MM.1S (cell line): ENCODE measurements at regions not wholly inside any gene's neighbourhood (a gene's known extent, or its start where the extent isn't known, plus 50 kb on each side); places are given as distances from the start of the nearest gene placed in this dataset.

Source experiments
- DNase-seq: peaks from one replicate; pipeline ENCODE4 v3.0.0-alpha.2; 2015
- H2AFZ ChIP-seq: fragments of 300-600 bp; sonication (generic); 2 replicates; pipeline ENCODE4 v1.6.0; 2016; ENCODE audit warnings: antibody characterized with exemption, low read length
- H3F3A ChIP-seq: fragments of 300-600 bp; sonication (generic); 2 replicates; pipeline ENCODE4 v1.6.1; 2016; ENCODE audit warnings: mild to moderate bottlenecking, antibody characterized with exemption, low read length, moderate library complexity, mixed read lengths; ENCODE audit not compliant: insufficient read depth
- H3K27ac ChIP-seq: fragments of 300-600 bp; sonication (generic); 2 replicates; pipeline ENCODE4 v1.5.1; 2016; ENCODE audit warnings: mild to moderate bottlenecking, low read length
- H3K27me3 ChIP-seq: fragments of 300-600 bp; sonication (generic); replicated peaks from 2 replicates; pipeline ENCODE4 v1.6.0; 2016; ENCODE audit warnings: low read length; ENCODE audit not compliant: insufficient read depth
- H3K36me3 ChIP-seq: fragments of 300-600 bp; sonication (generic); replicated peaks from 2 replicates; pipeline ENCODE4 v1.6.1; 2016; ENCODE audit warnings: mild to moderate bottlenecking, low read length, mixed read lengths; ENCODE audit not compliant: insufficient read depth
- H3K4me1 ChIP-seq: fragments of 300-600 bp; sonication (generic); 2 replicates; pipeline ENCODE4 v1.6.1; 2016; ENCODE audit warnings: low read length, mixed read lengths
- H3K4me2 ChIP-seq: fragments of 300-600 bp; sonication (generic); 2 replicates; pipeline ENCODE4 v1.6.0; 2016; ENCODE audit warnings: low read depth, low read length
- H3K4me3 ChIP-seq: fragments of 300-600 bp; sonication (generic); 2 replicates; pipeline ENCODE4 v1.5.1; 2016; ENCODE audit warnings: low read length, mixed read lengths
- H3K79me2 ChIP-seq: fragments of 300-600 bp; sonication (generic); 2 replicates; pipeline ENCODE4 v1.6.1; 2016; ENCODE audit warnings: mixed run types, low read length, mixed read lengths
- H3K9ac ChIP-seq: fragments of 300-600 bp; sonication (generic); 2 replicates; pipeline ENCODE4 v1.6.1; 2016; ENCODE audit warnings: low read length, mixed read lengths
- H3K9me2 ChIP-seq: fragments of 300-600 bp; sonication (generic); replicated peaks from 2 replicates; pipeline ENCODE4 v1.6.1; 2016; ENCODE audit warnings: mild to moderate bottlenecking, low read length, mixed read lengths; ENCODE audit not compliant: insufficient read depth
- H3K9me3 ChIP-seq: fragments of 300-600 bp; sonication (generic); replicated peaks from 2 replicates; pipeline ENCODE4 v1.6.1; 2016; ENCODE audit warnings: mild to moderate bottlenecking, low read length, mixed read lengths; ENCODE audit not compliant: insufficient read depth
- H4K20me1 ChIP-seq: fragments of 300-600 bp; sonication (generic); 2 replicates; pipeline ENCODE4 v1.6.1; 2016; ENCODE audit warnings: mild to moderate bottlenecking, low read length, moderate library complexity, mixed read lengths; ENCODE audit not compliant: insufficient read depth
- EZH2 ChIP-seq: fragments of 300-600 bp; sonication (generic); optimal IDR thresholded peaks from 2 replicates; pipeline ENCODE3; 2017; ENCODE audit warnings: low read depth, mild to moderate bottlenecking, antibody characterized with exemption, low read length, mixed read lengths
- EZH2phosphoT487 ChIP-seq: fragments of 300-600 bp; sonication (generic); IDR thresholded peaks from 2 replicates; pipeline ENCODE4 v1.6.1; 2018; ENCODE audit warnings: antibody characterized with exemption, low read length
- TF ChIP-seq, protein P1 (sequence below): fragments of 300-600 bp; sonication (generic); IDR thresholded peaks from 2 replicates; pipeline ENCODE4 v1.5.1; 2016; ENCODE audit warnings: antibody characterized with exemption, low read length, mixed read lengths

DNA sequence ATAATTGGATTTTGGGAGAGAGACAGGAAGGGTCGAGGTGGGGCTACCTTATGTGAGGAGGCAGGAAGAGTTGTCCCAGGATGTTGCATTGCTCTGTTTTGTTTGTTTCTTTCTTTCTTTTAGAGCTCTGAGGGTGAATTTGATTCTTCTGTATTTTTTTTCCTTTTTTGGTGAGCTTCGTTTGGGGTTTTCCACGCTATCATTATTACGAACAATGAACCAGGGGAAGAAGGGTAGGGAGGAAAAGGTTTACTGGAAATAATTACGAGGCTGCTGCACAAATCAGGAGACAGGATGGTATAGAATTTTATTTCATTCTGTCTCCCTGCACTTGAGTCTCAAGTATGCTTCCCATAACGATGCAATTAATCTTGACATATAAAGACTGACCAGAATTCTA lies 51.4 kb upstream of the ZNF516 start:
- Histone ChIP-seq H3K79me2 (no peaks in the 10 kb centered on the region), H3F3A (no peaks in the 10 kb centered on the region), H4K20me1 (no peaks in the 10 kb centered on the region), H3K4me3 (no peak overlapping the region), H3K4me2 (no peak overlapping the region), H3K9me2 (no peaks in the 10 kb centered on the region), H3K27ac (no peak overlapping the region), H3K36me3 (no peaks in the 10 kb centered on the region), H3K9ac (no peak overlapping the region), H3K27me3 (no peaks in the 10 kb centered on the region), H2AFZ (no peak overlapping the region), H3K9me3 (no peaks in the 10 kb centered on the region), H3K4me1 (no peaks in the 10 kb centered on the region)
- TF ChIP-seq, protein P1, sequence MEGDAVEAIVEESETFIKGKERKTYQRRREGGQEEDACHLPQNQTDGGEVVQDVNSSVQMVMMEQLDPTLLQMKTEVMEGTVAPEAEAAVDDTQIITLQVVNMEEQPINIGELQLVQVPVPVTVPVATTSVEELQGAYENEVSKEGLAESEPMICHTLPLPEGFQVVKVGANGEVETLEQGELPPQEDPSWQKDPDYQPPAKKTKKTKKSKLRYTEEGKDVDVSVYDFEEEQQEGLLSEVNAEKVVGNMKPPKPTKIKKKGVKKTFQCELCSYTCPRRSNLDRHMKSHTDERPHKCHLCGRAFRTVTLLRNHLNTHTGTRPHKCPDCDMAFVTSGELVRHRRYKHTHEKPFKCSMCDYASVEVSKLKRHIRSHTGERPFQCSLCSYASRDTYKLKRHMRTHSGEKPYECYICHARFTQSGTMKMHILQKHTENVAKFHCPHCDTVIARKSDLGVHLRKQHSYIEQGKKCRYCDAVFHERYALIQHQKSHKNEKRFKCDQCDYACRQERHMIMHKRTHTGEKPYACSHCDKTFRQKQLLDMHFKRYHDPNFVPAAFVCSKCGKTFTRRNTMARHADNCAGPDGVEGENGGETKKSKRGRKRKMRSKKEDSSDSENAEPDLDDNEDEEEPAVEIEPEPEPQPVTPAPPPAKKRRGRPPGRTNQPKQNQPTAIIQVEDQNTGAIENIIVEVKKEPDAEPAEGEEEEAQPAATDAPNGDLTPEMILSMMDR = no peak
- TF ChIP-seq EZH2phosphoT487 = no peak
- no peak for TF ChIP-seq EZH2
- DNase-seq = no peak

DNA sequence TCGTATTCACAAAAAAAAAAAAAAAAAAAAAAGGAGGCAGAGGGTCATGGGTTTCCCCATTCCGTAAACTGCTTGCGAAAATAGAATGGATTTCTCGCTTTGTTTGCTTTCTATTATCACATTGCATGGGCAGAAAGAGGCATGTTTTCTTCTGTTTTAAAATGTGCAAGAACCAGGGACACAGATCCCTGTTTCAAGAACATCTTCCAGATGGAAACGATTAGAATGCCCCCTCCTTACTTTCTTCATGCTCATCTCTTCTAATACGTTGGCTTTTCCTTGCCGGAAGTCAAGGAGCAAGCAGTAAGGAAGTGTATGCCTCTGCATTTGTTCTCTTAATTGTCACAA lies 51.0 kb upstream of the ZNF516 start:
- no peak overlapping the region for H3K27ac ChIP-seq

DNA sequence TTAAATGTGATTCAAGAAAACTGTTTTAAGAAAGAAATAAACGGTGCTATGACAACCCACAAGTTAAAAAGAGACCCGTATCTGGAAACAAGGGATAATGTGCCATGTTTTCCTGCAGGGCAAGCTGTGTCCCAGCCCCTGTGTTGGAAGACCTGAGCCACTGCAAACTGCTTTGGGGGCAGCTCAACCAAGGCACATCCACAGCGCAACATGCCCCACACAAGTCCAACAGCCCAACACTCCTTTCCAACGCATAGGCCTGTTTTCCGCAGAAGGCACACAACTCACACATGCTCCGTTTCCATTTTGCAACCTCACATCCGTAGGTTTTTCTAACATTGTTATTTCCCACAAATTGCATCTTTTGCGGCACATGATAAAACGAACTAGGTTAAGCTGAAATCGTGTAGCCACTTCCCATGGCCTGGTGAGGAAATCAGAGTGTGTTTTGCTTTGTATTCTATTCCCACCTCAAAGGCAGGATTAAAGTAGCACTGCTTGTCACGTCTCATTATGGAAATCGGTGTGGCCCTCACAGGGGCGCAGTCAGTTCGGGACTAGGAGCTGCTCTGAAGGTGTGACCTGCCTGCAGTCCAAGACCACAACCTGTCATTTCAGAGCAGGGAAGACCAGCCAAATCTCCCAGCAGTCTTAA lies 50.5 kb upstream of the ZNF516 start:
- H3K9ac ChIP-seq = no peak overlapping the region
- no peaks in the 10 kb centered on the region for H3K9me3 ChIP-seq
- H3K27me3 ChIP-seq = no peaks in the 10 kb centered on the region
- TF ChIP-seq EZH2phosphoT487 (no peak), EZH2 (no peak)
- TF ChIP-seq, protein P1 = no peak
- no peak for DNase-seq
- H3K27ac ChIP-seq = no peak overlapping the region
- no peaks in the 10 kb centered on the region for H3K79me2 ChIP-seq
- H3K4me2 ChIP-seq = no peak overlapping the region
- no peaks in the 10 kb centered on the region for H3F3A ChIP-seq
- H4K20me1 ChIP-seq = no peaks in the 10 kb centered on the region
- no peak overlapping the region for H3K4me3 ChIP-seq
- H3K9me2 ChIP-seq = no peaks in the 10 kb centered on the region
- no peak overlapping the region for H2AFZ ChIP-seq
- H3K4me1 ChIP-seq = no peaks in the 10 kb centered on the region
- H3K36me3 ChIP-seq = no peaks in the 10 kb centered on the region

More for the DNA sequence above, 51.0 kb upstream of the ZNF516 start:
- DNase-seq = no peak
- no peak overlapping the region for H2AFZ ChIP-seq
- H3K4me1 ChIP-seq = no peaks in the 10 kb centered on the region
- TF ChIP-seq EZH2phosphoT487 (no peak), EZH2 (no peak)
- TF ChIP-seq, protein P1 = no peak
- H3K9me3 ChIP-seq = no peaks in the 10 kb centered on the region
- no peak overlapping the region for H3K4me3 ChIP-seq
- H3K9ac ChIP-seq = no peak overlapping the region
- H3K4me2 ChIP-seq = no peak overlapping the region
- no peaks in the 10 kb centered on the region for H3K36me3 ChIP-seq
- no peaks in the 10 kb centered on the region for H3K9me2 ChIP-seq
- H3K27me3 ChIP-seq = no peaks in the 10 kb centered on the region
- no peaks in the 10 kb centered on the region for H4K20me1 ChIP-seq
- no peaks in the 10 kb centered on the region for H3F3A ChIP-seq
- H3K79me2 ChIP-seq = no peaks in the 10 kb centered on the region
